Glutamatergic neuron (in vitro differentiated cells): ENCODE measurements at regions not wholly inside any gene's neighbourhood (a gene's known extent, or its start where the extent isn't known, plus 50 kb on each side); places are given as distances from the start of the nearest gene placed in this dataset.

ENCODE experiments used
- DNase-seq: peaks from one replicate; pipeline ENCODE4 v3.0.0; 2022
- H3K27ac Mint-ChIP-seq: one replicate; pipeline ENCODE4 v1.8.0; 2020; ENCODE audit warnings: mild to moderate bottlenecking, mixed read lengths, inconsistent platforms; ENCODE audit not compliant: unreplicated experiment
- H3K27me3 Mint-ChIP-seq: one replicate; pipeline ENCODE4 v1.8.0; 2020; ENCODE audit warnings: mild to moderate bottlenecking, moderate library complexity, mixed read lengths, inconsistent platforms; ENCODE audit not compliant: unreplicated experiment
- H3K36me3 Mint-ChIP-seq: one replicate; pipeline ENCODE4 v1.8.0; 2020; ENCODE audit warnings: mild to moderate bottlenecking, mixed read lengths, inconsistent platforms; ENCODE audit not compliant: unreplicated experiment
- H3K4me1 Mint-ChIP-seq: one replicate; pipeline ENCODE4 v1.8.0; 2020; ENCODE audit warnings: mild to moderate bottlenecking, low read depth, mixed read lengths, inconsistent platforms; ENCODE audit not compliant: unreplicated experiment
- H3K4me3 Mint-ChIP-seq: one replicate; pipeline ENCODE4 v1.8.0; 2020; ENCODE audit warnings: mild to moderate bottlenecking, mixed read lengths, inconsistent platforms; ENCODE audit not compliant: unreplicated experiment
- H3K9me3 Mint-ChIP-seq: one replicate; pipeline ENCODE4 v1.8.0; 2020; ENCODE audit warnings: mild to moderate bottlenecking, moderate library complexity, mixed read lengths, inconsistent platforms; ENCODE audit not compliant: unreplicated experiment
- TF ChIP-seq, protein P1 (sequence below): fragments of 200-600 bp; sonication (generic); IDR thresholded peaks from one replicate; pipeline ENCODE4 v1.5.0; 2021; ENCODE audit not compliant: partially characterized antibody, unreplicated experiment

GRCh38 chr2:34005901-34006300 lies 406.8 kb upstream of the FAM98A start:
- no peak overlapping the region for H3K4me3 Mint-ChIP-seq
- no peaks in the 10 kb centered on the region for H3K27me3 Mint-ChIP-seq
- H3K4me1 Mint-ChIP-seq, result no peaks in the 10 kb centered on the region
- TF ChIP-seq, protein P1, sequence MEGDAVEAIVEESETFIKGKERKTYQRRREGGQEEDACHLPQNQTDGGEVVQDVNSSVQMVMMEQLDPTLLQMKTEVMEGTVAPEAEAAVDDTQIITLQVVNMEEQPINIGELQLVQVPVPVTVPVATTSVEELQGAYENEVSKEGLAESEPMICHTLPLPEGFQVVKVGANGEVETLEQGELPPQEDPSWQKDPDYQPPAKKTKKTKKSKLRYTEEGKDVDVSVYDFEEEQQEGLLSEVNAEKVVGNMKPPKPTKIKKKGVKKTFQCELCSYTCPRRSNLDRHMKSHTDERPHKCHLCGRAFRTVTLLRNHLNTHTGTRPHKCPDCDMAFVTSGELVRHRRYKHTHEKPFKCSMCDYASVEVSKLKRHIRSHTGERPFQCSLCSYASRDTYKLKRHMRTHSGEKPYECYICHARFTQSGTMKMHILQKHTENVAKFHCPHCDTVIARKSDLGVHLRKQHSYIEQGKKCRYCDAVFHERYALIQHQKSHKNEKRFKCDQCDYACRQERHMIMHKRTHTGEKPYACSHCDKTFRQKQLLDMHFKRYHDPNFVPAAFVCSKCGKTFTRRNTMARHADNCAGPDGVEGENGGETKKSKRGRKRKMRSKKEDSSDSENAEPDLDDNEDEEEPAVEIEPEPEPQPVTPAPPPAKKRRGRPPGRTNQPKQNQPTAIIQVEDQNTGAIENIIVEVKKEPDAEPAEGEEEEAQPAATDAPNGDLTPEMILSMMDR, result no peak
- H3K27ac Mint-ChIP-seq, result no peak overlapping the region
- no peaks in the 10 kb centered on the region for H3K9me3 Mint-ChIP-seq
- DNase-seq, result no peak
- H3K36me3 Mint-ChIP-seq, result no peaks in the 10 kb centered on the region

DNA sequence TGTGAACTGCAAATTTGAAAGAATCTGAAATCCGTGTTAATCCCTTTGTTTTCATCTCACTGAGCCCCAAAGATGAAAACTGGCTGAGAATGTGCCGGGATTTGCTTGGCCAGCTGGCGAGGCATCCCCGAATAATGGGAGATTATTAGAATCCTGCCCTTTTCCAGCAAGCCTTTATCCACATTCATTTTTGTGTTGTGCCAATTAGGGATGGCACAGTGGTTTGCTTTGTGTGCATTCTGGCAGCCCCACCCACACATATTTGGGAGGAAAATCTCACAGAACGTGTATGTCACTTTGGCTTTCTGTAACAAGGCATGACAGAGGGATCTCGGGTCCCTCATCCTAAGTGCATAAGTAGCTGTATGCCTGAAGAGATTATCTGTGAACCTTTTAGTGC lies 405.8 kb upstream of the FAM98A start:
- Mint-ChIP-seq H3K27ac (no peak overlapping the region), H3K4me3 (no peak overlapping the region), H3K27me3 (no peaks in the 10 kb centered on the region), H3K36me3 (no peaks in the 10 kb centered on the region), H3K4me1 (no peaks in the 10 kb centered on the region), H3K9me3 (no peaks in the 10 kb centered on the region)
- TF ChIP-seq, protein P1, result no peak
- no peak for DNase-seq

DNA sequence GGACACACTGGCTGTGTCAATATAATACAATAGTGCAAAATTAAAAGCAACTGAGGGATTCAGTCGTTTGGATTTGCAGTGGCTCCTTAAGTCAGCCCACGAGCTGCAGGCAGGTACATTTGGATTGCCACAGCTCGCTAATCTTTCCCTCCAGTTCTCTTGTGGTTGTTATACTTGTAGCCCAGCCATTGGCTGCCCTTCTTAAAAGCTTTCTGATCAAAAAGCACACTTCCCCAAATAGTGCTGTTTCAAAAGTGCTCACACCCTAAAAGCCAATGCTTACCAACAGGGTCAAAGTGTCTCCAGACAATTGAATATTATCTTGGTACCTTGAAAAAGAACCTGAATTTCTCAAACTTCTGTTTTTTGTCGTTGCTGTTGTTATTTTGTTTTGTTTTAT lies 404.7 kb upstream of the FAM98A start:
- TF ChIP-seq, protein P1, result no peak
- Mint-ChIP-seq H3K9me3 (no peaks in the 10 kb centered on the region), H3K36me3 (no peaks in the 10 kb centered on the region), H3K4me1 (no peaks in the 10 kb centered on the region), H3K27ac (no peak overlapping the region), H3K27me3 (no peaks in the 10 kb centered on the region), H3K4me3 (no peak overlapping the region)
- no peak for DNase-seq

DNA sequence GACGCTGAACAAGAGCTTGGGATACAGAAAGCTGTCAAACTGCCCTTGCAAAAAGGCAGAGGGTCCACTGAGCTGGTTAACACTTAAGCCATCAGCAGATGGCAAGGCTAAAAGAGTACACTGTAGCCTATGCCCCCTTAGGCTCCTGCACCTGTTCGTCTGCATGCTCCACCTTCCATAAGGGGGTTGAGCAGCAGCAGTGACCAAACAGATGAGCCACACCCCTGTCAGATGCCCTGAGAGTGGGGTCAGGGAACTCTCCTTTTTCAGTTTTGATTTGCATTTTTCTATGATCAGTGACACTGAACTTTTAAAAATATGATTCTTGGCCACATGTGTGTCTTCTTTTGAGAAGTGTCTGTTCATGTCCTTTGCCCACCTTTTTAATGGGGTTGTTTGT lies 402.5 kb upstream of the FAM98A start:
- no peaks in the 10 kb centered on the region for H3K27me3 Mint-ChIP-seq
- no peak overlapping the region for H3K27ac Mint-ChIP-seq
- no peak overlapping the region for H3K4me3 Mint-ChIP-seq
- no peaks in the 10 kb centered on the region for H3K4me1 Mint-ChIP-seq
- TF ChIP-seq, protein P1, result no peak
- peaks cover 2% of the 10 kb centered on the region for H3K9me3 Mint-ChIP-seq
- H3K36me3 Mint-ChIP-seq, result peaks cover 6% of the 10 kb centered on the region
- DNase-seq, result no peak

DNA sequence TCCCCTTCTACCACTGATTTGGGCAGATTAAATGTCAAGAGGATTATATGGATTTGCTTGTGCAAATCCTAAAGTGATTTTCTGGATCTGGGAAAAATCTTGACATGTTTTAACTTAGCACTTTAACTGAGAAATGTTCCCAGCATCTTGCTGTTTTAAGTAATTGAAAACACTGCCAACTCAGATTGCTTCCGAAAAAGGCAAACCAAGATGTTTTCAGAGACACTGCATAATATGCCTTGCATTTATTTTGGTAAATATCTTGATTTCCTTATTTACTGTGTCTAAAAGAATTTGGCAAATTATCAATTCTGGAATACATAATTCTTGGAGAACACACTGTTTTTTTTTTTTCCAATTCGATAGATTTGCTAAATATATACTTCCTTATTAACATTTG lies 385.0 kb upstream of the FAM98A start:
- Mint-ChIP-seq H3K27ac (no peak overlapping the region), H3K4me3 (no peak overlapping the region), H3K4me1 (no peaks in the 10 kb centered on the region), H3K36me3 (no peaks in the 10 kb centered on the region), H3K9me3 (peaks cover 4% of the 10 kb centered on the region), H3K27me3 (no peaks in the 10 kb centered on the region)
- no peak for DNase-seq
- TF ChIP-seq, protein P1, result no peak
